GM19238 (cell line): ENCODE measurements at regions not wholly inside any gene's neighbourhood (a gene's known extent, or its start where the extent isn't known, plus 50 kb on each side); places are given as distances from the start of the nearest gene placed in this dataset.
"Not testable (repeated sequence)": the region's sequence is repeated elsewhere in the genome, so short reads cannot be mapped to it uniquely, and the experiment has no call there.

Experiments used
- DNase-seq: peaks from one replicate; pipeline ENCODE4 v3.0.0; 2011; ENCODE audit warnings: low spot score; ENCODE audit not compliant: insufficient read length

DNA sequence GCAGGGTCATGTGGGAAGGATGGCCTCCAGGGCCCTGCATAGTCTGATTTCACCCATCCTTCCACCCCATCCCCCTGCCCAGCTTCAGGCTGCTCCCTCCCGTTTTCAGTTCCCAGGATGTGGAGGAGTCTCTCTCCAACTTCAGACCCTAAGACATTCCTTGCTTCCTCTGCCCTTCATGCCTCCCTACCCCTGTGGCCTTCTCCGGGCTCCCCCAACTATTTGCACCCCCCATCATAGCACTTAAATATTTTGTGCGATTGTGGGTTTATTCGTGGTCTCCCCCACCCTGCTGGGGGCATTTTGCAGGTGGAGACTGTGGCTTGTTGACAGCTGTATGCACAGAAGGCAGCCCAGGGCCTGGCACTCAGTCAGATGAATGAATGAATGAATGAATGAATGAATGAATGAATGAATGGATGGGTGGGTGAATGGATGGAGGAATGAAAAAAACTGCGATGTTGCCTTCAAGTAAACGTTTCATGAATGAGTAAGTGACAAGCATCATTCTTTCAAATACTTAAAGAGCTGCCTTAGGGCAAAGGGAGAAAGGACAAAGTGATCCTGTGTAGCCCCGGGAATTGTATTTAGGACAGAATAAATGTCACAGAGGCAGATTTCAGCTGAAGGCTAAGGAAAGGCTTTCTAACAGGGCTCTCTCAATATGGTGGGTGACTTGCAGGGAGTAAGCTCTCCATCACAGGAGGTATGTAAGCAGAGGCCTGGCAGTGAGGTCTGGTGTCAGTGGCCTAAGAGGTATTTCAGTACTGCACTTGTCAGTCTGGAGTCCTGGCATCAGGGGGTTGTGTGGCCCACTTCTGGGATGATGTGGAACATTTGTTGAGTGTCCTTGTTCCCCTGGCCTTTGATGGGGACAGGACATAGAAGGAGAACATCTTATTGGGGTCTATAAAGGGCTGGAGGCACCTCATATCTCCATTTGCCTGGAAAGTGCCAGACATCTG, 156.4 kb downstream of the PTPRU start:
- no peak for DNase-seq

DNA sequence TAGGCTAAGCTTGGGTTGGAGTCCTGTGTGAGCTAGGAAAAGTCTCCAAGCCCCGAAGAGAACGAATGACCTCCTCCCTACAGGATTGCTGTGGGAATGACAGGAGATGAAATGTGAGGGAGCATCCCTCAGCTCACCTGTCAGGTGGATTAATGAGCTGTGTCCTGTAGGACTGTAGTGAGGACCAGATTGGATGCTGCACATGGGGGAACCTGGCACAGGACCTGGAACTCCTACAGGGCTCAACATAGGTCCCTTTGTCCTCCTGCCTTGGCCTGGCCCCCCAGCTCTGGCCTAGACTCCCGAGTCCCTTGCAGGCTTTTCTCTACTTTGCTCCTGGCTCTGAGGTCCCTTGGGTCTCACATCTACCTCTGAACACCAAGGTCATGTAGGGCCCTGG, 155.7 kb downstream of the PTPRU start:
- DNase-seq = no peak

DNA sequence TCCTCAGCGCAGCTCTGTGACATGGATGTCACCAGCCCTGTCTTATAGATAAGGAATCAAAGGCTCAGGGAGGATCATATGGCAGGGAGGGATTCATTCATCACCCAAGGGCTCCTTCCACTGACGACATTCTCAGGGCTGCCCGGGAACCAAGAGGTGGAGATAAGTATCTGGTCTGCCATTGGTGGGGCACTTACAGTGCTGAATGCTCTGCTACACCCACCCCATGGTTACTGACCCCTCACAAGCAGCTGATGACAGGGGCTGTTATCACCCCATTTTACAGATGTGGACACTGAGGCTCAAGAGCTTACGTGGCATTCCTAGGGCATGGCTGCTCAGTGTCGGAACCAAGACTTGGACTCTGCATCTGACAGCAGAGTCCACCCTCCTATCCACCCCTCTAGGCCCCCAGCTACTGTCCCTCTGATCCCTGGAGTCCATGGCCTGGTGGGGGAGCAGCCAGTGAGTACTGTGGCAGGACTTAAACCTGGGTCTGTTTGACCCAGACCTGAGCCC, 155.1 kb downstream of the PTPRU start:
- no peak for DNase-seq

- no peak for DNase-seq
Measured at GRCh38 chr1:29390491-29391361, 154.4 kb downstream of the PTPRU start.

GRCh38 chr1:29390075-29390474, 153.8 kb downstream of the PTPRU start:
- DNase-seq = no peak

DNA sequence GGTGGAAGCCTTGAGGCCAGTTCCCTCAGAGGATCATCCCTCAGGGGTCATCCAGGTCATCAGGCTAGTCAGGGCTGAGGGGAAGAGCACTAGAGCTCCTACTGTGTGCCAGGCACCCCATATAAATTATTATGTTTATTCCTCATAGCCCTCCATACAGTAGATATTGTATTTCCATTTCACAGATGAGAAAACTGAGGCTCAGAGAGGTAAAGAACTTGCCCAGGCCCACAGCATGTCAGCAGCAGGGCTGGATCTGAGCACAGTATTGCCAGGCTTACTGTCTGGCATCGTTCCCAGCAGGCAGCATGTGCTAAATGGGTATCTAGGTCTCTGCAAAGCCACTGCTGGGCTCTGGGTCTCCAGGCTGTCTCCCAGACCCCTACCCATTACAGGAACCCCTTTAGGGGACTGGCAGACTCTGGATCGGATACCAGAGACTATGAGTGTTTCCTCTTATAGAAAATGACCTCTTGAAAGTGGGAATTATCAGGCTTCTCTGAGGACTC, 153.3 kb downstream of the PTPRU start:
- no peak for DNase-seq

GRCh38 chr1:29388884-29389283, 152.6 kb downstream of the PTPRU start:
- DNase-seq = no peak

GRCh38 chr1:29388170-29388569, 151.8 kb downstream of the PTPRU start:
- no peak for DNase-seq

DNA sequence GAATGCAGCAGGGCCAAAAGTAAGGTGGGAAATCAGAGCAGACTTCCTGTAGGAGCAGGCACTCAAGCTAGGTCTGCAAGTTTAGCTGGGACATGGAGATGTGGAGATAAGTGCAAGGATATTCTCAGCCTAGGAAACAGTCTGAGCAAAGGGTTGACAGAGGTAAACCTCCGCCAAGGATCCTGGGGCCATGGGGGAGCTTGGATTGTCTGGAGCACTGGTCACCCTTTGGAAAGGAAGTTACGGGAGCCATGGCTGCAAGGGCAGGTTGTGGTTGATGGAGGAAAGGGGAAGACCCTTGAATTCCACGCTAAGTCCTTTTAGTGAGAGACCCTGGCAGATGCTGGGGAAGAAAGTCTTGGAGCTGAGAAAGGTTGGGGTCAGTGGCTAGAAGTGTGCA, 150.9 kb downstream of the PTPRU start:
- no peak for DNase-seq

GRCh38 chr1:29386453-29386852, 150.1 kb downstream of the PTPRU start:
- DNase-seq = not testable (repeated sequence)

GRCh38 chr1:29385966-29386365, 149.6 kb downstream of the PTPRU start:
- no peak for DNase-seq

DNA sequence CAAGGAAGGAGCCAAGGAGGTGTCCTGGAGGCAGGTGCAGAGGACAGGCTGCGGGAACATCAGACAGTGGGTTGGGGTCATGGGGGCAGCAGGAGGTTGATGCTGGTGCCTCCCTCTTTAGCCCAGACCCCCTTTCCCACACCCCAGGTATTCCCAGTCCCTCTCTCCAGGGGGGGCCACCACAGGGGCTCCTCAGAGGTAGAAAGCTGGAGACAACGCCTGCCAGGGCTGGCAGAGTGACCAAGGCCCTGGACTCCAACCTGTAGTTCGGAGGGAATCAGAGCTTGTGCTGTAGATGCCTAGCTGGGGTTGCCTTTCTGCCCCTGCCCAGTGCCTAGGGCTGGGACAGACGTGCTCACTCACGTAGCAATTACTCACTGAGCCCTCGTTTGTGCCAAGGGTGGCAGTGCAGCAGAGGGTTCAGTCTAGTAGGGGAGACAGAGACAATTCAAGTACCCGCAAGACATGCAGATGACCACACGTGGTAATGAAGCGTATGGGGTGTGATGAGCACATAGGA, 148.2 kb downstream of the PTPRU start:
- no peak for DNase-seq

GRCh38 chr1:29383746-29384371, 147.5 kb downstream of the PTPRU start:
- DNase-seq = no peak

DNA sequence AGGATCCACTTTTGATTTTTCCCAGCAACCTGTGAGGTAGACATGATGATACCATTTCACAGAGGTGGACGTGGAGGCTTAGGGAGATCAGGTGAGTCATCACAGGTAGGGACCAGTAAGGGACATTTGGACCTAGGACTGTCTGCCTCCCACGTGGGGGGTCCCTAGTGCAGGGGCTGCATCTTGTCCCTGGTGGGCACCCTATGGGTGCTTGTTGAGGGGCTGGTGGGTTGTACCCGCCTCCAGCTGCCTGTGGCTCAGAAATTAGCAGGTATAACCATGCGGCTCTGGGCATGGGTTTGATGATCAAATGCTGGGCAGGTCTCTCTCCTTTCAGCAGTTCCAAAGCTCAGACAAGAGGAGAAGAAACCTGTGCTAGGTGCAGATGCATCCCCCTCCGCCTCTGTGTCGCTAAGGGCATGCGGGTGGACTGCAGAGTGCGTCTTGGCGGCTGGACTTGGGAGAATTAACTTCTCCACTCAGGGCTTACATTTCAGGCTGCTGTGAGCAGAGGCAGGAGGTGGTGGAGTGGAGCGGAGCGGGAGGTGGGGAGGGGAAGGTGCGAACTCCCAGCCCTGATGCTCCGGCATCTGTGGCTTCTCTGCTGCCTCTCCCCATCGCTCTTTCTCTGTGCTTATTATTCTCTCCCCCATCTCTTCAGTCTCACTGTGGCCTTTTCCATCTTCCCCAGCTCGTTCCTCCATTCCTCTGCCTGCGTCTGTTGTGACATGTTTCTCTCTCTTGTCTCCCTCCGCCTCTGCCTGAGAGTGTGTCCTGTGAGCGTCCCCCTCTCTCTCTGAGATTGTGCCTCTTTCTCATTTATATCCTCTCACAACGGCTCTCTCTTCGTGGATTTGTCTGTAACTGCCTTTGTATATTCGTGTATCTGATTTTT, 146.8 kb downstream of the PTPRU start:
- DNase-seq = no peak

- DNase-seq = no peak
Measured at GRCh38 chr1:29381426-29381825, 145.1 kb downstream of the PTPRU start.

- no peak for DNase-seq
Measured at GRCh38 chr1:29380532-29380931, 144.2 kb downstream of the PTPRU start.

- DNase-seq = no peak
Measured at GRCh38 chr1:29379443-29380073, 143.2 kb downstream of the PTPRU start.
